ENCODE measurements at regions not wholly inside any gene's neighbourhood (a gene's known extent, or its start where the extent isn't known, plus 50 kb on each side); places are given as distances from the start of the nearest gene placed in this dataset.

DNA sequence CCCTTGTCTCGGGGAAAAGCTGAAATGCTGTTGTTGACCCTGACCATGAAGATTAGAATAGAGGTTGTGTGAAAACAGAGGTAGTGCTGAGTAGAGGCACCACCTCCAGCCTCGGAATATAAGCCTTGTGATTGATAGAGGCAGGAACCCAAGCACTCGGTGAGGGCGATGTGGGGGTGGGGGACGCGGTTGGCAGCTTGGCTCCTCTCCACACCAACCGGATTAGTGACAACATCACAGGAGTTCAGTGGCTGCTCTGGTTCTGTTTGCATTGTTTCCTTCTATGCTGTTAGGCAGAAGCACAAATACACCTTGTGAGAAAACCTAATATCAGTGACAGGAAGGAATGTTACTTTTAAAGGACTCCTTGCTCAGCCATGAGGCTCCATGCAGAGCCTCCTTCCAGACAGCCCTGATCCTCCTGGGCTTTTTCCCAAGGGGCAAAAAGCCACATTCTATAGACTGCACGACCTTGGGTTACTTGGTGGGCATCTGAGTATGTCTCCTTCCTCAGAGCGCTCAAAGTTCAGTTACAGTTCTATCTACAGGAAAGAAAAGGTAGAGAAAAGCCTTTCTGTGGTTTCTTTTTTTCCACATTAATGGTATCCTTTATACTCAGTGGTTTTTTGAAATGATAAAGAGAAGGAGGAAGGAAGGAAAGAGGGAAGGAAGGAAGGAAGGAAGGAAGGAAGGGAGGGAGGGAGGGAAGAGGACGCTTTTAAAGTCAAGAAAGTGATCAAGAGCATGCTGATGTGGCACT, 150.4 kb upstream of the NOCT start:
- no peak for TF ChIP-seq GATA1 (IDR thresholded peaks at IDR 0.05; ENCODE audit: low read depth, low read length)
- TF ChIP-seq POLR2A (IDR thresholded peaks at IDR 0.05; ENCODE audit: low read length), result no peak
